ENCODE measurements at regions not wholly inside any gene's neighbourhood (a gene's known extent, or its start where the extent isn't known, plus 50 kb on each side); places are given as distances from the start of the nearest gene placed in this dataset.

DNA sequence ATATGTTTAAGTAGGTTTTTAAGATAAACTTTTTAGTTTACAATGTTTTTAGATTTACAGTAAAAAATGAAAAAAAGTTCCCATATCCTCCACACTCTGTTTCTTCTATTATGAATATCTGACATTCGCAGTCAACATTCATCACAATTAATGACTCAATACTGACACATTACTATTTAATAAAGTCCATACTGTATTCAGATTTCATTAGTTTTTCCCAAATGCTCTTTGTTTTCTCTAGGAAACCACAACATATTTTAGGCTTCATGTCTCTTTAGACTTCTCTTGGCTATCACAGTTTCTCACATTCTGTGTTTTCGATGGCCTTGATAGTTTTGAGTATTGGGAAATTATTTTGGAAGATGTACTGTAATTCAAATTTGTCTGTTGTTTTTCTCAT is 399.8 kb downstream of the SLC6A15 start:
- TF ChIP-seq, protein P1, sequence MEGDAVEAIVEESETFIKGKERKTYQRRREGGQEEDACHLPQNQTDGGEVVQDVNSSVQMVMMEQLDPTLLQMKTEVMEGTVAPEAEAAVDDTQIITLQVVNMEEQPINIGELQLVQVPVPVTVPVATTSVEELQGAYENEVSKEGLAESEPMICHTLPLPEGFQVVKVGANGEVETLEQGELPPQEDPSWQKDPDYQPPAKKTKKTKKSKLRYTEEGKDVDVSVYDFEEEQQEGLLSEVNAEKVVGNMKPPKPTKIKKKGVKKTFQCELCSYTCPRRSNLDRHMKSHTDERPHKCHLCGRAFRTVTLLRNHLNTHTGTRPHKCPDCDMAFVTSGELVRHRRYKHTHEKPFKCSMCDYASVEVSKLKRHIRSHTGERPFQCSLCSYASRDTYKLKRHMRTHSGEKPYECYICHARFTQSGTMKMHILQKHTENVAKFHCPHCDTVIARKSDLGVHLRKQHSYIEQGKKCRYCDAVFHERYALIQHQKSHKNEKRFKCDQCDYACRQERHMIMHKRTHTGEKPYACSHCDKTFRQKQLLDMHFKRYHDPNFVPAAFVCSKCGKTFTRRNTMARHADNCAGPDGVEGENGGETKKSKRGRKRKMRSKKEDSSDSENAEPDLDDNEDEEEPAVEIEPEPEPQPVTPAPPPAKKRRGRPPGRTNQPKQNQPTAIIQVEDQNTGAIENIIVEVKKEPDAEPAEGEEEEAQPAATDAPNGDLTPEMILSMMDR (IDR thresholded peaks at IDR 0.05): no peak
- no peak for TF ChIP-seq EZH2 (IDR thresholded peaks at IDR 0.05; ENCODE audit: borderline replicate concordance, insufficient read depth, low read depth, low read length, poor library complexity, severe bottlenecking)

Data from B cell (primary cell).